PC-3 (cell line): ENCODE measurements at regions not wholly inside any gene's neighbourhood (a gene's known extent, or its start where the extent isn't known, plus 50 kb on each side); places are given as distances from the start of the nearest gene placed in this dataset.

Experiments used
- CTCF ChIP-seq: fragments of 300-600 bp; sonication (generic); conservative IDR thresholded peaks from 2 replicates; pipeline ENCODE4 v1.5.1; 2017; ENCODE audit warnings: antibody characterized with exemption, low read depth, mild to moderate bottlenecking, low read length
- EZH2 ChIP-seq: fragments of 300-600 bp; sonication (generic); IDR thresholded peaks from one replicate; pipeline ENCODE4 v1.6.1; 2017; ENCODE audit warnings: antibody characterized with exemption, mild to moderate bottlenecking, low read length; ENCODE audit not compliant: unreplicated experiment
- EZH2phosphoT487 ChIP-seq: fragments of 300-600 bp; sonication (generic); IDR thresholded peaks from 2 replicates; pipeline ENCODE4 v1.6.1; 2018; ENCODE audit warnings: mild to moderate bottlenecking, antibody characterized with exemption, low read length, borderline replicate concordance

GRCh38 chr2:234403074-234403473 is 93.8 kb downstream of the ARL4C start:
- TF ChIP-seq CTCF = no peak
- no peak for TF ChIP-seq EZH2
- no peak for TF ChIP-seq EZH2phosphoT487
